Heart right ventricle (tissue), 16 donors: ENCODE measurements at regions not wholly inside any gene's neighbourhood (a gene's known extent, or its start where the extent isn't known, plus 50 kb on each side); places are given as distances from the start of the nearest gene placed in this dataset.

Experiments used
- ATAC-seq, 8 donors: fragments of 200-7000 bp; cut with Tn5 transposase; one replicate each; pipeline ENCODE4 v1.9.1; 2020; ENCODE audit warnings: mild to moderate bottlenecking in 8 of 8, moderate library complexity in 8 of 8, moderate number of reproducible peaks in 1 of 8
- DNase-seq, 2 donors: peaks; one replicate each; pipeline ENCODE4 v3.0.0-alpha.2; 2020
- H3K27ac ChIP-seq, 10 donors: fragments of 200-600 bp; sonication (generic) in 2 of 10; one replicate each; pipeline versions ENCODE4 v1.5.0 to v1.8.0; 2020 to 2022; ENCODE audit warnings: mild to moderate bottlenecking in 3 of 10
- H3K27me3 ChIP-seq, 7 donors: fragments of 200-600 bp; one replicate each; pipeline ENCODE4 v1.8.0; 2021 to 2022; ENCODE audit warnings: mild to moderate bottlenecking in 2 of 7
- H3K36me3 ChIP-seq, 9 donors: fragments of 200-600 bp; sonication (generic) in 1 of 9; one replicate each; pipeline versions ENCODE4 v1.5.0 to v1.8.0; 2020 to 2022; ENCODE audit warnings: mild to moderate bottlenecking in 2 of 9
- H3K4me1 ChIP-seq, 9 donors: fragments of 200-600 bp; sonication (generic) in 1 of 9; one replicate each; pipeline versions ENCODE4 v1.5.0 to v1.8.0; 2020 to 2022; ENCODE audit warnings: mild to moderate bottlenecking in 4 of 9
- H3K4me3 ChIP-seq, 10 donors: fragments of 200-600 bp; sonication (generic) in 2 of 10; one replicate each; pipeline versions ENCODE4 v1.5.0 to v1.8.0; 2020 to 2022; ENCODE audit warnings: mild to moderate bottlenecking in 7 of 10, moderate library complexity in 2 of 10
- H3K9me3 ChIP-seq, 11 donors: fragments of 200-600 bp in 10 of 11; sonication (generic) in 2 of 11; one replicate each; pipeline versions ENCODE4 v1.5.0 to v1.8.0; 2013 to 2022; ENCODE audit warnings: mild to moderate bottlenecking in 2 of 11, control low read depth in 1 of 11, moderate library complexity in 1 of 11
- WGBS, 2 donors: extraction: QIAGEN DNeasy Blood & Tissue Kit; methylation state at CpG; one replicate each; pipeline ENCODE4 v1.1.7; 2013; ENCODE audit warnings: inconsistent platforms in 1 of 2; 5-methylcytosine and 5-hydroxymethylcytosine counted together
- intact Hi-C, 10 donors: fragments of 100-400 bp; cut with DNase I; formaldehyde crosslinking; loops; one replicate each; pipeline versions ENCODE4 v1.11.1 to v1.14.2; 2022
- TF ChIP-seq, protein P1 (sequence below), 9 donors: fragments of 200-600 bp; sonication (generic) in 2 of 9; IDR thresholded peaks; one replicate each; pipeline versions ENCODE4 v1.5.0 to v1.8.0; 2021 to 2022; ENCODE audit warnings: antibody characterized with exemption in 9 of 9, mild to moderate bottlenecking in 5 of 9, moderate library complexity in 1 of 9
- donor health status: Arrhythmogenic right ventricular cardiomyopathy.
- donor health status: ischemic (EF 13 %, LVEDD 7.1; RV severe dilation, severe dysfunction).
- donor health status: healthy with polysubstance abuse.
- donor health status: DM: no; HTN: yes; CAD: no.
- donor health status: DM: no; HTN: no; CAD: no.
- donor health status: ischemic (EF 25% LVEDD 6.9; RV normal size, moderate dysfunction).
- donor health status: ischemic (EF 25% LVEDD 5.7; RV mildly dilated, moderate dysfunction).
- donor health status: healthy.
- donor health status: DM: yes; HTN: yes; CAD: no.
- donor health status: Ischemic cardiomyopathy.
- donor health status: ischemic (EF 35%, LVEDD 5.7; RV mildly dilated, moderate dysfunction).
- donor health status: nonischemic (EF 11% LVEDD 7.7; RV severe dilation, severe dysfunction).
- donor health status: DM: yes; HTN: yes; CAD: no.
- donor health status: PGD.
- donor health status: ischemic (EF 29% LVEDD 5.4; RV normal size, mild dysfunction).
- donor health status: nonischemic (EF 23%, LVEDD 6.1; RV moderate dilation, normal function).

GRCh38 chr4:26171941-26172340, 148.9 kb upstream of the RBPJ start:
- no peaks in the 10 kb centered on the region for H3K9me3 ChIP-seq
- H3K27ac ChIP-seq, result no peak overlapping the region
- peaks cover 0 to 19% (median 6%) of the 10 kb centered on the region in 9 donors for H3K4me1 ChIP-seq
- no peak overlapping the region for H3K4me3 ChIP-seq
- peaks cover 0 to 49% (median 21%) of the 10 kb centered on the region in 7 donors for H3K27me3 ChIP-seq
- TF ChIP-seq, protein P1, sequence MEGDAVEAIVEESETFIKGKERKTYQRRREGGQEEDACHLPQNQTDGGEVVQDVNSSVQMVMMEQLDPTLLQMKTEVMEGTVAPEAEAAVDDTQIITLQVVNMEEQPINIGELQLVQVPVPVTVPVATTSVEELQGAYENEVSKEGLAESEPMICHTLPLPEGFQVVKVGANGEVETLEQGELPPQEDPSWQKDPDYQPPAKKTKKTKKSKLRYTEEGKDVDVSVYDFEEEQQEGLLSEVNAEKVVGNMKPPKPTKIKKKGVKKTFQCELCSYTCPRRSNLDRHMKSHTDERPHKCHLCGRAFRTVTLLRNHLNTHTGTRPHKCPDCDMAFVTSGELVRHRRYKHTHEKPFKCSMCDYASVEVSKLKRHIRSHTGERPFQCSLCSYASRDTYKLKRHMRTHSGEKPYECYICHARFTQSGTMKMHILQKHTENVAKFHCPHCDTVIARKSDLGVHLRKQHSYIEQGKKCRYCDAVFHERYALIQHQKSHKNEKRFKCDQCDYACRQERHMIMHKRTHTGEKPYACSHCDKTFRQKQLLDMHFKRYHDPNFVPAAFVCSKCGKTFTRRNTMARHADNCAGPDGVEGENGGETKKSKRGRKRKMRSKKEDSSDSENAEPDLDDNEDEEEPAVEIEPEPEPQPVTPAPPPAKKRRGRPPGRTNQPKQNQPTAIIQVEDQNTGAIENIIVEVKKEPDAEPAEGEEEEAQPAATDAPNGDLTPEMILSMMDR (IDR thresholded peaks at IDR 0.05), result no peak
- DNase-seq (no peak), ATAC-seq (peak in 3 of 8 donors; percentile 24 to 46 (median 31))
- intact Hi-C loops, result no loop called here
- WGBS, 2 donors, result 35 to 46% methylated on average over 9 of the region's 9 CpGs
- no peaks in the 10 kb centered on the region for H3K36me3 ChIP-seq

DNA sequence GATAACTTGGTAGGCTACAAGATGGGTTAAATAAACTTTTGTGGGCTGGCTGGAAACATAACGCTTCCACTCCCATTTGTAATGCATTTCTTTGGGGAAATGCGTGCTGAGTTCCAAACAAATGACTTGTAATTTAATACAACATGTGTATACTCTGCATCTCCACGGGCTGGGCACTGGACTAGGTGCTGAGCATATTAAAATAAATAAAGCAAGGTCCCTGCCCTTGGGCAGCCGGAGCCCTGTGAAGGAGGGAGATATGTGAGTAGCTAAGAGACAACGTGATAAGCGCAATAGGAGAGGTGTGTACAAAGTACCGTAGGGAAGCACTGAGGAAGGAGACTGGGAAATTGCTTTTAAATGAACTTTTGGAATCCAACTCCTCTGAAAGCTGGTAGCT, 147.2 kb upstream of the RBPJ start:
- Histone ChIP-seq H3K36me3 (no peaks in the 10 kb centered on the region), H3K9me3 (no peaks in the 10 kb centered on the region), H3K27me3 (peaks cover 0 to 49% (median 21%) of the 10 kb centered on the region in 7 donors), H3K4me1 (peaks cover 0 to 19% (median 6%) of the 10 kb centered on the region in 9 donors), H3K4me3 (no peak overlapping the region), H3K27ac (no peak overlapping the region)
- ATAC-seq (no peak), DNase-seq (no peak)
- intact Hi-C loops, result no loop called here
- TF ChIP-seq, protein P1 (IDR thresholded peaks at IDR 0.05), result no peak
- WGBS, 2 donors, result 26 to 29% methylated on average over 7 of the region's 7 CpGs

GRCh38 chr4:26174027-26174426, 146.8 kb upstream of the RBPJ start:
- ATAC-seq (peak in 2 of 8 donors; percentile 24 to 39), DNase-seq (no peak)
- intact Hi-C loops, result no loop called here
- no peak overlapping the region for H3K27ac ChIP-seq
- no peaks in the 10 kb centered on the region for H3K9me3 ChIP-seq
- TF ChIP-seq, protein P1 (IDR thresholded peaks at IDR 0.05), result no peak
- peaks cover 0 to 21% (median 6%) of the 10 kb centered on the region in 9 donors for H3K4me1 ChIP-seq
- no peaks in the 10 kb centered on the region for H3K36me3 ChIP-seq
- no peak overlapping the region for H3K4me3 ChIP-seq
- WGBS, 2 donors, result 24 to 27% methylated on average over 9 of the region's 9 CpGs
- peaks cover 0 to 49% (median 21%) of the 10 kb centered on the region in 7 donors for H3K27me3 ChIP-seq

- peaks cover 0 to 24% (median 6%) of the 10 kb centered on the region in 9 donors for H3K4me1 ChIP-seq
- WGBS, 2 donors, result 62 to 68% methylated on average over 13 of the region's 13 CpGs
- DNase-seq (no peak), ATAC-seq (no peak)
- H3K27ac ChIP-seq, result no peak overlapping the region
- intact Hi-C loops, result no loop called here
- TF ChIP-seq, protein P1 (IDR thresholded peaks at IDR 0.05), result no peak
- H3K9me3 ChIP-seq, result peaks cover 0 to under 1% (median 0%) of the 10 kb centered on the region in 11 donors
- H3K27me3 ChIP-seq, result peaks cover 0 to 47% (median 21%) of the 10 kb centered on the region in 7 donors
- H3K4me3 ChIP-seq, result no peak overlapping the region
- no peaks in the 10 kb centered on the region for H3K36me3 ChIP-seq
Measured at GRCh38 chr4:26175006-26175786, 145.6 kb upstream of the RBPJ start.
